ENCODE measurements at regions not wholly inside any gene's neighbourhood (a gene's known extent, or its start where the extent isn't known, plus 50 kb on each side); places are given as distances from the start of the nearest gene placed in this dataset.
"Not testable (repeated sequence)": the region's sequence is repeated elsewhere in the genome, so short reads cannot be mapped to it uniquely, and the experiment has no call there.

- DNase-seq (ENCODE audit: low read depth in 2 of 3, low spot score in 1 of 3): not testable (repeated sequence)
Observed at GRCh38 chr11:23335586-23335985, 475.3 kb upstream of the CCDC179 start.

- DNase-seq (ENCODE audit: low read depth in 2 of 3, low spot score in 1 of 3): no peak
Observed at GRCh38 chr11:23336961-23337360, 476.7 kb upstream of the CCDC179 start.

GRCh38 chr11:23353611-23354010, 493.3 kb upstream of the CCDC179 start:
- no peak for DNase-seq (ENCODE audit: low read depth in 2 of 3, low spot score in 1 of 3)

- no peak for DNase-seq (ENCODE audit: low read depth in 2 of 3, low spot score in 1 of 3)
Observed at GRCh38 chr11:23359297-23359696, 499.0 kb upstream of the CCDC179 start.

- no peak for DNase-seq (ENCODE audit: low read depth in 2 of 3, low spot score in 1 of 3)
Observed at GRCh38 chr11:23364076-23364475, 503.8 kb upstream of the CCDC179 start.

GRCh38 chr11:23370580-23371275, 510.5 kb upstream of the CCDC179 start:
- no peak for DNase-seq (ENCODE audit: low read depth in 2 of 3, low spot score in 1 of 3)

GRCh38 chr11:23377909-23378308, 517.6 kb upstream of the CCDC179 start:
- no peak for DNase-seq (ENCODE audit: low read depth in 2 of 3, low spot score in 1 of 3)

- DNase-seq (ENCODE audit: low read depth in 2 of 3, low spot score in 1 of 3): no peak
Observed at GRCh38 chr11:23391031-23391430, 530.8 kb upstream of the CCDC179 start.

GRCh38 chr11:23398052-23398451, 537.8 kb upstream of the CCDC179 start:
- DNase-seq (ENCODE audit: low read depth in 2 of 3, low spot score in 1 of 3): no peak

- DNase-seq (ENCODE audit: low read depth in 2 of 3, low spot score in 1 of 3): no peak
Observed at GRCh38 chr11:23399995-23400394, 539.7 kb upstream of the CCDC179 start.

- no peak for DNase-seq (ENCODE audit: low read depth in 2 of 3, low spot score in 1 of 3)
Observed at GRCh38 chr11:23403210-23404185, 543.2 kb upstream of the CCDC179 start.

- DNase-seq (ENCODE audit: low read depth in 2 of 3, low spot score in 1 of 3): no peak
Observed at GRCh38 chr11:23404225-23405160, 544.2 kb upstream of the CCDC179 start.

- DNase-seq (ENCODE audit: low read depth in 2 of 3, low spot score in 1 of 3): no peak
Observed at GRCh38 chr11:23405350-23405937, 545.2 kb upstream of the CCDC179 start.

- no peak for DNase-seq (ENCODE audit: low read depth in 2 of 3, low spot score in 1 of 3)
Observed at GRCh38 chr11:23406131-23406819, 546.0 kb upstream of the CCDC179 start.

- DNase-seq (ENCODE audit: low read depth in 2 of 3, low spot score in 1 of 3): no peak
Observed at GRCh38 chr11:23413057-23413456, 552.8 kb upstream of the CCDC179 start.

- DNase-seq (ENCODE audit: low read depth in 2 of 3, low spot score in 1 of 3): no peak
Observed at GRCh38 chr11:23423104-23423503, 562.8 kb upstream of the CCDC179 start.

GRCh38 chr11:23423656-23424055, 563.4 kb upstream of the CCDC179 start:
- no peak for DNase-seq (ENCODE audit: low read depth in 2 of 3, low spot score in 1 of 3)

GRCh38 chr11:23425381-23425780, 565.1 kb upstream of the CCDC179 start:
- no peak for DNase-seq (ENCODE audit: low read depth in 2 of 3, low spot score in 1 of 3)

- no peak for DNase-seq (ENCODE audit: low read depth in 2 of 3, low spot score in 1 of 3)
Observed at GRCh38 chr11:23429569-23429968, 569.3 kb upstream of the CCDC179 start.

- no peak for DNase-seq (ENCODE audit: low read depth in 2 of 3, low spot score in 1 of 3)
Observed at GRCh38 chr11:23453522-23453921, 593.2 kb upstream of the CCDC179 start.

Data from stimulated activated CD4-positive, alpha-beta T cell treated with anti-CD3 and anti-CD28 coated beads, Interleukin-12 subunit alpha, Interleukin-12 subunit beta, amount 100 ng/mL, for 48 hours (primary cell).